ENCODE measurements at regions not wholly inside any gene's neighbourhood (a gene's known extent, or its start where the extent isn't known, plus 50 kb on each side); places are given as distances from the start of the nearest gene placed in this dataset.

DNA sequence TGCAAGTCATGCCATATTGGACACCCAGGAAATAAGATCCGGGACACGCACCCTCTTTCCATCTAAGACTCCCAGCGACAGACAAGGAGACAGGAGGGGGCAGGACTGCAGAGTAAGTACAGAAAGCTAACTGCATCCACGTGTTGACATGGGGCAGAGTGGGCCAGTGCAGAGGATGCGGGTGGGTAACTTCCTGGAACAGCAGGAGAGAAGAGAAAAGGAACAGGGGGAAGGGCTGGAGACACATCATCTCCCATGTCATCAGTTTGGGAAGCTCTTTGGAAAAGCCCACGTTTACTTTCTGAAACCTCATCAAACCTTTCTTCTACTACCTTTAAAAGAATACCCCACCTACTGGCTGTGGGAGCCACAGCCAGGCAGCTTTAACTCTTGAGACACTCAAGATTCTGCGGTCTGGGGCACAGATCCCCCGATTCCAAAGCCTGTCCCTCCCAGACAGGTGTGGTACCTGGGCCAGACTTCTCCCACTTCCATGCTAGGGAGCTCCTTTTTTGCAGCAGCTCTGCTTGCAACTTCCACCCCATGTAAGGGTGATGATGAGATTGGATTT is 273.5 kb upstream of the RPL38 start:
- H3K27me3 Mint-ChIP-seq, result peaks cover 23% of the 10 kb centered on the region
- Histone ChIP-seq H3K36me3 (ENCODE audit: control insufficient read depth, insufficient read depth, low read length) (no peaks in the 10 kb centered on the region), H3K27me3 (ENCODE audit: control insufficient read depth, insufficient read depth, low read length) (peaks cover 7% of the 10 kb centered on the region), H3K27ac (ENCODE audit: insufficient read depth, low read length, poor library complexity, severe bottlenecking) (no peak overlapping the region), H3K9me3 (ENCODE audit: control insufficient read depth in 2 of 2, low read length in 2 of 2) (peaks cover 0 to 2% of the 10 kb centered on the region in 2 experiments), H3K4me3 (ENCODE audit: low read depth, low read length) (no peak overlapping the region), H3K4me1 (ENCODE audit: control insufficient read depth, insufficient read depth, low read length, poor library complexity, severe bottlenecking) (no peaks in the 10 kb centered on the region)
- peaks cover 0 to 5% (median 0%) of the 10 kb centered on the region in 4 donors for H3K4me1 Mint-ChIP-seq
- no peak for DNase-seq
- H3K36me3 Mint-ChIP-seq, result no peaks in the 10 kb centered on the region
- ATAC-seq (ENCODE audit: low read depth in 2 of 2), result no peak
- H3K9me3 Mint-ChIP-seq, result peaks cover 0 to 5% (median 0%) of the 10 kb centered on the region in 7 donors
- no peak overlapping the region for H3K4me3 Mint-ChIP-seq
- H3K27ac Mint-ChIP-seq, result peak overlapping the region in 1 of 3 donors; percentile 16

DNA sequence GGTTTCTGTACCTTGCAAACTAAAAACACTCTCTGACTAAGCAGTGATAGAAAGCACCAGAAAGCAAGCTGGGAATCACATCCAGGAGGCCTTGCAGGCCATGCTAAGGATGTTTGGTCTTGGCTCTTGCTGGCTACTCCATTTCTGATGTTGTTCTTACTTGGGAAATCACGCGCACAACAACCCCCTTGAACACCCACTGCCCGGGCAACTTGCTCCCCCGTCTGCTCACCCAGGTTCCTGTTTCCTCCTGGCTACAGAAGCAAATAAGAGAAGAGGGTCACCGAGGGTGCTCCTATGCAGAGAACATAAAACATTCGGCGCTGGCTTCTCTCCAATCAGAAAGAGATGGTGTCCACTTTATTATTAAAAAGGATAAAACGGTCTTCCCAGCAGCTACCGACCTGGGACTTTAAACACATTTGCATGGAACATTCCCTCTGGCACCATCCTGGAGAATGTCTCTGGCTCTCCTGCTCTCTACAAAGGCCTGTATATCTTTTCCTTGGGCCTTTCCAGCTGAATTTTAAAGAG is 271.2 kb upstream of the RPL38 start:
- no peak overlapping the region for H3K27ac Mint-ChIP-seq
- H3K9me3 ChIP-seq (ENCODE audit: control insufficient read depth in 2 of 2, low read length in 2 of 2), result peaks cover 0 to 2% of the 10 kb centered on the region in 2 experiments
- H3K27me3 Mint-ChIP-seq, result peaks cover 15% of the 10 kb centered on the region
- DNase-seq, result no peak
- ATAC-seq (ENCODE audit: low read depth in 2 of 2), result no peak
- no peak overlapping the region for H3K4me3 ChIP-seq (ENCODE audit: low read depth, low read length)
- no peaks in the 10 kb centered on the region for H3K4me1 ChIP-seq (ENCODE audit: control insufficient read depth, insufficient read depth, low read length, poor library complexity, severe bottlenecking)
- H3K36me3 ChIP-seq (ENCODE audit: control insufficient read depth, insufficient read depth, low read length), result no peaks in the 10 kb centered on the region
- no peak overlapping the region for H3K4me3 Mint-ChIP-seq
- no peaks in the 10 kb centered on the region for H3K36me3 Mint-ChIP-seq
- H3K9me3 Mint-ChIP-seq, result peaks cover 0 to 2% (median 0%) of the 10 kb centered on the region in 7 donors
- H3K27ac ChIP-seq (ENCODE audit: insufficient read depth, low read length, poor library complexity, severe bottlenecking), result no peak overlapping the region
- H3K27me3 ChIP-seq (ENCODE audit: control insufficient read depth, insufficient read depth, low read length), result peaks cover 7% of the 10 kb centered on the region
- peaks cover 0 to 4% (median 0%) of the 10 kb centered on the region in 4 donors for H3K4me1 Mint-ChIP-seq

DNA sequence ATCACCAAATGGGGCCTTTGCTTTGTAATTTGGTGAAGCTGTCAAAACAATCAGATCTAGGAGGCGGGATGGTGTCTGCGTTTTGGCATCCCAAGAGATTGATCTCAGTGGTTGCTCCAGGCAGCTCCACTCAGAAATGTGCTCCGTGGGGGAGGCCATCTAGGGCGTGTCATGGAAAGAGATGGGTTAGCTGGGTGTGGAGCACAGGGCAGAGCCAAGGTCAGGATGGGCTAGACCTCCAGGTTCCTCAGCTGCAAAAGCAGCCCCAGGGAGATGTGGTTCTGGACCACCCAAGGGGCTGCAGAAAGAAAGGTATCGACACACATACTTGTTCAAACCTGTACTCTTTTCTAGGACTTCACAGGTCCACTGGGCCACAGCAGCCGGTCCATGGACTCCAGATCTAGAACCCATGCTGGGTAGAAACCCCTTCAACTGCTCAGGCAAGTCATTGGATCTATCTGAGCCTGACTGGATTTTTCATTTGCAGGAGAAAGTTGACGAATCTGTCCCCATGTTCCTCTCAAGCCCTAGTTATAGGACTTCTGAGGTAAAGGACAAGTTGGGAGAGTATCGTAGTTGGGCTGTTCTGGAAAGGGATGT is 270.2 kb upstream of the RPL38 start:
- H3K27me3 Mint-ChIP-seq, result peaks cover 15% of the 10 kb centered on the region
- H3K27ac Mint-ChIP-seq, result no peak overlapping the region
- no peak overlapping the region for H3K4me3 Mint-ChIP-seq
- no peaks in the 10 kb centered on the region for H3K4me1 ChIP-seq (ENCODE audit: control insufficient read depth, insufficient read depth, low read length, poor library complexity, severe bottlenecking)
- H3K27ac ChIP-seq (ENCODE audit: insufficient read depth, low read length, poor library complexity, severe bottlenecking), result no peak overlapping the region
- H3K36me3 Mint-ChIP-seq, result no peaks in the 10 kb centered on the region
- no peak for DNase-seq
- peaks cover 0 to 4% (median 0%) of the 10 kb centered on the region in 4 donors for H3K4me1 Mint-ChIP-seq
- peaks cover 2% of the 10 kb centered on the region for H3K27me3 ChIP-seq (ENCODE audit: control insufficient read depth, insufficient read depth, low read length)
- H3K4me3 ChIP-seq (ENCODE audit: low read depth, low read length), result no peak overlapping the region
- no peak for ATAC-seq (ENCODE audit: low read depth in 2 of 2)
- peaks cover 0 to 2% (median 0%) of the 10 kb centered on the region in 7 donors for H3K9me3 Mint-ChIP-seq
- no peaks in the 10 kb centered on the region for H3K9me3 ChIP-seq (ENCODE audit: control insufficient read depth in 2 of 2, low read length in 2 of 2)
- no peaks in the 10 kb centered on the region for H3K36me3 ChIP-seq (ENCODE audit: control insufficient read depth, insufficient read depth, low read length)

DNA sequence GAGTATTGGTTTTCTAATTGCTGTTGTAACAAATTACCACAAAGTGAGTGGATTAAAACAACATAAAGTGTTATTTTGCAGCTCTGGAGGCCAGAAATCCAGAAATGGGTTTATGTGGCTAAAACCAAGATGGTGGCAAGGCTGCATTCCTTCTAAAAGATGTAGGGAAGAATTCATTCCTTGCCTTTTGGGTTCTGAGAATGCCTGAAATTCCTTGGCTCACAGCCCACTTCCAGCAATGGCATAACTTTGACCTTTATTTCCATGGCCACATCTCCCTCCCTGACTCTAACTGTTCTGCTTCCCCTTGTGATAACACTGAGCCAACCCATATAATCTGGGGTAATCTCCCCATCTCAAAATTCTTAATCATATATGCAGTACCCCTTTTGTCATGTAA is 269.6 kb upstream of the RPL38 start:
- peaks cover 15% of the 10 kb centered on the region for H3K27me3 Mint-ChIP-seq
- H3K9me3 Mint-ChIP-seq, result peaks cover 0 to 2% (median 0%) of the 10 kb centered on the region in 7 donors
- DNase-seq (no peak), ATAC-seq (ENCODE audit: low read depth in 2 of 2) (no peak)
- Histone ChIP-seq H3K27me3 (ENCODE audit: control insufficient read depth, insufficient read depth, low read length) (no peaks in the 10 kb centered on the region), H3K4me3 (ENCODE audit: low read depth, low read length) (no peak overlapping the region), H3K9me3 (ENCODE audit: control insufficient read depth in 2 of 2, low read length in 2 of 2) (no peaks in the 10 kb centered on the region), H3K36me3 (ENCODE audit: control insufficient read depth, insufficient read depth, low read length) (no peaks in the 10 kb centered on the region), H3K27ac (ENCODE audit: insufficient read depth, low read length, poor library complexity, severe bottlenecking) (no peak overlapping the region), H3K4me1 (ENCODE audit: control insufficient read depth, insufficient read depth, low read length, poor library complexity, severe bottlenecking) (no peaks in the 10 kb centered on the region)
- H3K4me3 Mint-ChIP-seq, result no peak overlapping the region
- peaks cover 0 to 4% (median 0%) of the 10 kb centered on the region in 4 donors for H3K4me1 Mint-ChIP-seq
- H3K36me3 Mint-ChIP-seq, result no peaks in the 10 kb centered on the region
- H3K27ac Mint-ChIP-seq, result no peak overlapping the region

DNA sequence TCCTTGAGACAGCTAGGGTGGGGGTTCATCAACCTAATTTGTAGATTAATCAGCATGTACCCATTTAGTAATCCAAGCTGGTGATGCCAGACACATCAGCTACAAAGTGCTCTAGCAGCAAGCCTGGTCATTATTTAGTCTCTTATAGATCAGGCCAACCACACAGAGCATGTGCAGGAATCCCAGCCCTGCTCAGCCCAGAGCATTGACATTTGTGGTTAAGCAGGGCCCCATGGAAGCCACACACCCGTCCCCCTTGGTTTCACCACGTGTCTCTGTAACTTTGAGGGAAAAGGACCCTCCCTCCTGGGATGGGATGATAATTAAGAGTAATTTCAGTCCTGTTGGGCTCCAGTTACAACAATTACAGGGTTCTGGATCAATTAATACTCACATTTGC is 268.8 kb upstream of the RPL38 start:
- DNase-seq, result no peak
- Histone ChIP-seq H3K27ac (ENCODE audit: insufficient read depth, low read length, poor library complexity, severe bottlenecking) (no peak overlapping the region), H3K36me3 (ENCODE audit: control insufficient read depth, insufficient read depth, low read length) (no peaks in the 10 kb centered on the region), H3K27me3 (ENCODE audit: control insufficient read depth, insufficient read depth, low read length) (no peaks in the 10 kb centered on the region), H3K4me3 (ENCODE audit: low read depth, low read length) (no peak overlapping the region), H3K9me3 (ENCODE audit: control insufficient read depth in 2 of 2, low read length in 2 of 2) (no peaks in the 10 kb centered on the region), H3K4me1 (ENCODE audit: control insufficient read depth, insufficient read depth, low read length, poor library complexity, severe bottlenecking) (no peaks in the 10 kb centered on the region)
- H3K27me3 Mint-ChIP-seq, result peaks cover 15% of the 10 kb centered on the region
- H3K9me3 Mint-ChIP-seq, result no peaks in the 10 kb centered on the region
- H3K36me3 Mint-ChIP-seq, result no peaks in the 10 kb centered on the region
- H3K4me1 Mint-ChIP-seq, result peaks cover 0 to 3% (median 0%) of the 10 kb centered on the region in 4 donors
- H3K27ac Mint-ChIP-seq, result no peak overlapping the region
- no peak for ATAC-seq (ENCODE audit: low read depth in 2 of 2)
- no peak overlapping the region for H3K4me3 Mint-ChIP-seq

DNA sequence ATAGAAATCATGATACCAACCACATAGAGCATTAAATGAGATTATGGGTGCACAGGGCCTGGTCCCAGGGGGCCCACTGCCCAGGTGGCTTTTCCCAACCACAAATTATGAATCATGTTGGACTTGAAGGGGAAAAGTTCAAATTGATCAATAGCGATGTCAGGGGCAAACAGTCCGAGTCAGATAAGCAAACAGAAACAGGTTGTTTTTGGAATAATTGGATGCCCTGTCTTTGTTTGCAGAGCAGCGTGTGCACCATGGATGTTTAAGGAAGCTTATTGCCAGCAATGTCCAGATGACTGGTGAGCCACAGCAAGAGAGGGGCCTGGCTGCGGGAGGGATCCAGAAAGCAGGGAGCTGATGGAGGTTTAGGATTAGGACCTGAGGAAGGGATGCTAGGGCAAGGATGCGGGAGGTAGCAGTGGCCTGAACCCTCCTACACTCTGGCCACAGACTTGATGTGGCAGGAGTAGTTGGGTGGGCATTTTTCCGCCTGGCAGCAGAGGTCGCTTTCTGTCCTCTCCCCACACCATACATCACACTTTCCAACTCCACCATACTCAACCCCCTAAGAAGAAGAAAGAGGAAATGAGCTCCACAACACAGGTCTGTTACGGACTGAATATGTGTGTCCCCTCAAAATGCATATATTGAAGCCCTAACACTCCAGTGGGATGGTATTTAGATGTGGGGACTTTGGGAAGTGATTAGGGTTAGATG is 266.4 kb upstream of the RPL38 start:
- Histone ChIP-seq H3K4me1 (ENCODE audit: control insufficient read depth, insufficient read depth, low read length, poor library complexity, severe bottlenecking) (no peaks in the 10 kb centered on the region), H3K27me3 (ENCODE audit: control insufficient read depth, insufficient read depth, low read length) (no peaks in the 10 kb centered on the region), H3K27ac (ENCODE audit: insufficient read depth, low read length, poor library complexity, severe bottlenecking) (no peak overlapping the region), H3K4me3 (ENCODE audit: low read depth, low read length) (no peak overlapping the region), H3K9me3 (ENCODE audit: control insufficient read depth in 2 of 2, low read length in 2 of 2) (no peaks in the 10 kb centered on the region), H3K36me3 (ENCODE audit: control insufficient read depth, insufficient read depth, low read length) (no peaks in the 10 kb centered on the region)
- H3K4me3 Mint-ChIP-seq, result no peak overlapping the region
- DNase-seq (no peak), ATAC-seq (ENCODE audit: low read depth in 2 of 2) (no peak)
- H3K27me3 Mint-ChIP-seq, result peaks cover 11% of the 10 kb centered on the region
- H3K27ac Mint-ChIP-seq, result no peak overlapping the region
- no peaks in the 10 kb centered on the region for H3K4me1 Mint-ChIP-seq
- H3K36me3 Mint-ChIP-seq, result no peaks in the 10 kb centered on the region
- H3K9me3 Mint-ChIP-seq, result no peaks in the 10 kb centered on the region

DNA sequence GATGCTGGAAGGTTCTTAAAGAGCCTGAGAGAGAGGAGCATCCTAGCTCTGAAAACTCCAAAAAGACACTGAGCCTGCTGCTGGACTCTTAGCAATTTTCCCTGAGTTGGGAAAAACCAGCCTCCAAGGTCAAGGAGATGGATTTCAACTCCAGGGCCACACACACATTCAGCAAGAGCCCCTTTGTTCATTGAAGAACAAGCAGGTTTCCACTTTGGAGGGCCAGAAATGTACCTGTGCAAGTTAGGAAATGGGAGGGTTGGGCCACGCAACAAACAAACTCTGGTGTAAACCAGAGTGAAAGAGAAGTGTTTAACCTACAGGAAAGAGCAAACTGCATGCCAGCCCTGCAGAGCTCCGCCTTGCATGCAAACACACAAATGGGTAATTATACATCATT is 264.8 kb upstream of the RPL38 start:
- Mint-ChIP-seq H3K27me3 (peaks cover 4% of the 10 kb centered on the region), H3K9me3 (no peaks in the 10 kb centered on the region), H3K4me3 (no peak overlapping the region), H3K36me3 (no peaks in the 10 kb centered on the region), H3K27ac (peak overlapping the region in 1 of 3 donors; percentile 38), H3K4me1 (no peaks in the 10 kb centered on the region)
- Histone ChIP-seq H3K27me3 (ENCODE audit: control insufficient read depth, insufficient read depth, low read length) (no peaks in the 10 kb centered on the region), H3K36me3 (ENCODE audit: control insufficient read depth, insufficient read depth, low read length) (no peaks in the 10 kb centered on the region), H3K4me3 (ENCODE audit: low read depth, low read length) (no peak overlapping the region), H3K27ac (ENCODE audit: insufficient read depth, low read length, poor library complexity, severe bottlenecking) (no peak overlapping the region), H3K4me1 (ENCODE audit: control insufficient read depth, insufficient read depth, low read length, poor library complexity, severe bottlenecking) (no peaks in the 10 kb centered on the region), H3K9me3 (ENCODE audit: control insufficient read depth in 2 of 2, low read length in 2 of 2) (no peaks in the 10 kb centered on the region)
- no peak for ATAC-seq (ENCODE audit: low read depth in 2 of 2)
- no peak for DNase-seq
